ENCODE measurements at regions not wholly inside any gene's neighbourhood (a gene's known extent, or its start where the extent isn't known, plus 50 kb on each side); places are given as distances from the start of the nearest gene placed in this dataset.

GRCh38 chr5:174204535-174205313, 159.2 kb downstream of the NSG2 start:
- Mint-ChIP-seq H3K27me3 (ENCODE audit: low read depth) (no peaks in the 10 kb centered on the region), H3K27ac (no peak overlapping the region), H3K4me3 (no peak overlapping the region), H3K4me1 (ENCODE audit: low read depth) (no peaks in the 10 kb centered on the region), H3K9me3 (no peaks in the 10 kb centered on the region), H3K36me3 (ENCODE audit: low read depth) (no peaks in the 10 kb centered on the region)
- no peak for DNase-seq (ENCODE audit: low spot score)

- DNase-seq (ENCODE audit: low spot score) = no peak
- H3K4me3 Mint-ChIP-seq = no peak overlapping the region
- no peaks in the 10 kb centered on the region for H3K27me3 Mint-ChIP-seq (ENCODE audit: low read depth)
- H3K36me3 Mint-ChIP-seq (ENCODE audit: low read depth) = no peaks in the 10 kb centered on the region
- no peaks in the 10 kb centered on the region for H3K9me3 Mint-ChIP-seq
- no peaks in the 10 kb centered on the region for H3K4me1 Mint-ChIP-seq (ENCODE audit: low read depth)
- no peak overlapping the region for H3K27ac Mint-ChIP-seq
These were observed 160.4 kb downstream of the NSG2 start for GRCh38 chr5:174205939-174206338.

- no peak overlapping the region for H3K4me3 Mint-ChIP-seq
- H3K27ac Mint-ChIP-seq = no peak overlapping the region
These were observed 165.2 kb downstream of the NSG2 start for GRCh38 chr5:174210596-174211276.

DNA sequence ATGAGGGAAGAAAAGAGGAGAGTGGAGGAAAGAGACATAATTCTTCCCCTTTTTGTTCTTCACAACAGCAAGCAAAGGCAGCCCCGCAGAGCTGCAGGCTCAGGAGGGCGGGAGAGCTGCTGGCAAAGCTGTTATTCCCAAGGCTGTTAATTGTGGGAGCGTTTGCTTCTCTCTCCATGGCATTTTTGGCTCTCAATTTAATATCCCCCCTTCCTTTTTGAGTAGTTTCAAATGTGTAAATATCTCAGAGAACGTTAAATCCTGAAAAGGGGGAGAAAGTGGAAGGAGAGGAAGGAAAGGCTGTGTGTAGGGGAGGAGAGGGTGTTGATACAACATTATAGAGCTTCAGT, 165.7 kb downstream of the NSG2 start:
- H3K27ac Mint-ChIP-seq = no peak overlapping the region
- H3K4me3 Mint-ChIP-seq = no peak overlapping the region
- no peaks in the 10 kb centered on the region for H3K36me3 Mint-ChIP-seq (ENCODE audit: low read depth)
- H3K27me3 Mint-ChIP-seq (ENCODE audit: low read depth) = no peaks in the 10 kb centered on the region
- no peaks in the 10 kb centered on the region for H3K9me3 Mint-ChIP-seq
- DNase-seq (ENCODE audit: low spot score) = no peak
- no peaks in the 10 kb centered on the region for H3K4me1 Mint-ChIP-seq (ENCODE audit: low read depth)

More at GRCh38 chr5:174210596-174211276, 165.2 kb downstream of the NSG2 start:
- H3K4me1 Mint-ChIP-seq (ENCODE audit: low read depth) = no peaks in the 10 kb centered on the region
- H3K9me3 Mint-ChIP-seq = no peaks in the 10 kb centered on the region
- H3K27me3 Mint-ChIP-seq (ENCODE audit: low read depth) = no peaks in the 10 kb centered on the region
- no peaks in the 10 kb centered on the region for H3K36me3 Mint-ChIP-seq (ENCODE audit: low read depth)
- no peak for DNase-seq (ENCODE audit: low spot score)

DNA sequence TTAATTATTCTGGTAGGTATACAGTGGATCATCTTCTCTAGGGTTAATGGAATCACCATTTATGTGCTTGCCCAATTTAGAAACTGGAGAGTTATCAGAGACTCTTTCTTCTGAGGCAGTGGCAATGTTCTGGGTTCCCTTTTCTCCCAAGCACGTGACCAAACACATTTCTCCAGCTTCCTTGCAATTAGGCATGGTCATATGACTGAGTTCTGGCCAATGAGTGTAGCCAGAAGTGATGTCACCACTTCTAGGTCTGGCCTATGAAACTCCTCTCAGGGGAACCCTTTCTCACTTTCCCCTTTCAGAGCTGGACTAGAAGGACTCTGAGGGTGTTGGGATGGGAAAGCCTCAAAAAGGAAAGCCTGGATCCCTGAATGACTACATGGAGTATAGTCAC, 172.0 kb downstream of the NSG2 start:
- no peak for DNase-seq (ENCODE audit: low spot score)
- no peaks in the 10 kb centered on the region for H3K27me3 Mint-ChIP-seq (ENCODE audit: low read depth)
- no peak overlapping the region for H3K4me3 Mint-ChIP-seq
- no peaks in the 10 kb centered on the region for H3K9me3 Mint-ChIP-seq
- H3K27ac Mint-ChIP-seq = no peak overlapping the region
- no peaks in the 10 kb centered on the region for H3K36me3 Mint-ChIP-seq (ENCODE audit: low read depth)
- no peaks in the 10 kb centered on the region for H3K4me1 Mint-ChIP-seq (ENCODE audit: low read depth)

DNA sequence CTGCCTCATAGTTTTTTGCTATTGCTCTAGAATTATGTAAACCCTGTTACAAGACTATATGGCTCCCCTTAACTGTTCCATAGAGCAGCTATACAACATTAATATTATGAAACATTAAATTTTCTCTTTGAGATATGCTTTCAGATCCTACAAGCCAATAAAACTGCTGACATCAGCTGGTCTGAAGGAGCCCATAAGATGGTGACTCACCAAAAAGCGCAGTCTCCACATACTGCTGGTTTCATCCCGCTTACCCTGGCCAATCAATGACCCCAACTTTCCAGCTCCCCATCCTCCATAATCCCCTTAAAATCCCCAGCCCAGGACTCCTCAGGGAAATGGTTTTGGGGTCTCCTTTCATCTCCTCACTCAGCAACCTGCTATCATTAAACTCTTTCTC, 172.7 kb downstream of the NSG2 start:
- Mint-ChIP-seq H3K4me3 (no peak overlapping the region), H3K36me3 (ENCODE audit: low read depth) (no peaks in the 10 kb centered on the region), H3K4me1 (ENCODE audit: low read depth) (no peaks in the 10 kb centered on the region), H3K9me3 (no peaks in the 10 kb centered on the region), H3K27me3 (ENCODE audit: low read depth) (no peaks in the 10 kb centered on the region), H3K27ac (no peak overlapping the region)
- no peak for DNase-seq (ENCODE audit: low spot score)

DNA sequence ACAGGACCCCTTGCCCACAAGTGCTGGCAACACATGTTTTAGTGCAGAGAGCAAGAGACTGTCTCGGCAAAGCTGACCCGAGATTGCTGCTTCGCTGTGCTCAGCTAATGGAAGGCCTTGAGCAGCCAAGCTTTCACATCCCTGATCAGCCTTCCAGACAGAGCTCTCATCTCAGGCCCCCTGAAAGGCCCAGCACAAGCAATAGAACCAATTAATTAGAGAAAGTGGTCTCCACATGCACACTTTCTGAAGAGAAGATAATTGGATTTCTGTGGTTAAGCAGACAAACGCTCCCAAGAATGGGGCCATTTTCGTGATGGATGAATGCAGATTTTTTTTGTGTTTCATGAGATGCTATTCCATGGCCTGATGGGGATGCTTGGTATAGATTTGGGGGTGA, 174.9 kb downstream of the NSG2 start:
- H3K9me3 Mint-ChIP-seq = no peaks in the 10 kb centered on the region
- no peaks in the 10 kb centered on the region for H3K4me1 Mint-ChIP-seq (ENCODE audit: low read depth)
- H3K27me3 Mint-ChIP-seq (ENCODE audit: low read depth) = no peaks in the 10 kb centered on the region
- no peaks in the 10 kb centered on the region for H3K36me3 Mint-ChIP-seq (ENCODE audit: low read depth)
- DNase-seq (ENCODE audit: low spot score) = no peak
- no peak overlapping the region for H3K4me3 Mint-ChIP-seq
- H3K27ac Mint-ChIP-seq = no peak overlapping the region

DNA sequence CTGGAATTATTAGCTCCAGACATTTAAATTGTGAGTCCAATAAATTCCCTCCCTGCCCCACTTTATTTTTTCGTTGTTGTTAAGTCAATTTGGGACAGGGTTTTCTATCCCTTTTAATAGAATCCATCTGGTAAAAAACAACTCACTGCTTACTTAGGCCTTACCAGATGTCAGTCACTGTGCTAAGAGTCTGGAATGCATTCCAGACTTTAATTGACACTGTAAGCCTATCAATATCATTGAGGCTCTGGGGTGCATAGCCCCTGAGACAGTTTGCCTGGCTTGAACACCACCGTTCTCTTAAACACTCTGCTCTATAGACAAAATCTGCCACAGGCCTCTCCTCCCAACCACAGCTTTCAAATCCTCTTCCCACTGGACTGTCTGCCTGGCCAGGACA, 175.9 kb downstream of the NSG2 start:
- Mint-ChIP-seq H3K4me1 (ENCODE audit: low read depth) (no peaks in the 10 kb centered on the region), H3K9me3 (no peaks in the 10 kb centered on the region), H3K27ac (no peak overlapping the region), H3K4me3 (no peak overlapping the region), H3K36me3 (ENCODE audit: low read depth) (no peaks in the 10 kb centered on the region), H3K27me3 (ENCODE audit: low read depth) (no peaks in the 10 kb centered on the region)
- no peak for DNase-seq (ENCODE audit: low spot score)

DNA sequence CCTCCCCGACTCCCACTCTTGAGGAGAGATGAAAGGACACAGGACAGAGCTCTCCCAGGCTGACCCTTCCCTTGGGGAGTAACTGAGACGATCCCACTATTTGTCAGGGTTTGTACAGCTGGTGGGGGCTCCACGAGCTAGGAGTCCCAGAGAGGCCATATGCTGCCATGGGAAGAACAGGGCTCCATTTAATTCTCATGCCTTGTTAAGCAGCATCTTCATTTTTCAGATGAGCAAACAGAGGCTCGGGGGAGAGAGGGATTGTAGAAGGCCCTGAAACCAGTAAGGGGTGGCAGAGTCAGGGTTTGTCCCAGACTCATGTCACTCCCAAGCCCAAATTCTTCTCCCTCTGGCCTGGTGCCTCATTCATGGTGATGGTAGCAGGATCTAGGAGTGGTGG, 176.4 kb downstream of the NSG2 start:
- no peak overlapping the region for H3K4me3 Mint-ChIP-seq
- H3K27ac Mint-ChIP-seq = no peak overlapping the region

DNA sequence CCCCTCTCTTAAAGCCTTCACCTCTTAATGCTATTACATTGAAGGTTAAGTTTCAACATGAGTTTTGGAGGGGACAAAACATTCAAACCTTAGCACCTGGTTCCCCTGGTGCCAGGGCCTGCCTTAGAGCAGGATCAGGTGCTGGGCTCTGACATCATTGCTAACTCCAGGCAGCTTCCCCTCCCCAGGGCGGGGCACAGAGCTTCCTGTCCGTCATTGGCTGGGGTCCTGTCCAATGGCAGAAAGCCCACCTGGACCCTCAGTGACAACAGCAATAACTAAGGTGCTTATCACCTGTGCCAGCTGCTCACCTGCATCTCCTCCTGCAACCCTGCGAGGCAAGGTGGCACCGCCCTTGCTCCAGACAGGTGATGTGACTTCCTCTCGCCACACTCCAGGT, 177.4 kb downstream of the NSG2 start:
- H3K4me3 Mint-ChIP-seq = no peak overlapping the region
- H3K9me3 Mint-ChIP-seq = no peaks in the 10 kb centered on the region
- H3K36me3 Mint-ChIP-seq (ENCODE audit: low read depth) = no peaks in the 10 kb centered on the region
- H3K27me3 Mint-ChIP-seq (ENCODE audit: low read depth) = no peaks in the 10 kb centered on the region
- DNase-seq (ENCODE audit: low spot score) = no peak
- H3K4me1 Mint-ChIP-seq (ENCODE audit: low read depth) = no peaks in the 10 kb centered on the region
- H3K27ac Mint-ChIP-seq = no peak overlapping the region

More for the DNA sequence above, 176.4 kb downstream of the NSG2 start:
- Mint-ChIP-seq H3K4me1 (ENCODE audit: low read depth) (no peaks in the 10 kb centered on the region), H3K9me3 (no peaks in the 10 kb centered on the region), H3K36me3 (ENCODE audit: low read depth) (no peaks in the 10 kb centered on the region), H3K27me3 (ENCODE audit: low read depth) (no peaks in the 10 kb centered on the region)
- DNase-seq (ENCODE audit: low spot score) = no peak

DNA sequence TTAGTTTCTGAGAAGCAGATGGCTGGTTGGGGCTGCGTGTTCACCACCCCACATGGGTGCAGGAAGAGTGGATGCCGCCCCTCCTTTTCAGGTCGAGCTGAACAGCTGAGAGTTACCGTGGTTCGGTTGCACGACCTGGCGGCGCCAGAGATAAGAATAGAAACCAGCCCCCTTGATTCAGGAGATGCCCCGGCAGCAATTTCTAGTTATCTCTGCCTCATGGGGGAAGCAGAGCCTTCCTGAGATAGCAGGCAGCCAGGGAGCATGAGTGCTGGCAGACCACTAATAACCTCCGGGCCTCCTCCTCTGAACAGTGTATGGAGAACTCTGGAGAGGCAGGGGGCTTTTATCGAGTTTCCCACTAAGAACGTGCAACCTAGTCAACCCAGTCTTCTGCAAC, 177.8 kb downstream of the NSG2 start:
- no peaks in the 10 kb centered on the region for H3K27me3 Mint-ChIP-seq (ENCODE audit: low read depth)
- H3K4me1 Mint-ChIP-seq (ENCODE audit: low read depth) = no peaks in the 10 kb centered on the region
- no peak for DNase-seq (ENCODE audit: low spot score)

GRCh38 chr5:174229068-174229467, 183.6 kb downstream of the NSG2 start:
- H3K4me1 Mint-ChIP-seq (ENCODE audit: low read depth) = no peaks in the 10 kb centered on the region
- H3K9me3 Mint-ChIP-seq = no peaks in the 10 kb centered on the region
- no peak overlapping the region for H3K4me3 Mint-ChIP-seq
- H3K27me3 Mint-ChIP-seq (ENCODE audit: low read depth) = no peaks in the 10 kb centered on the region
- no peaks in the 10 kb centered on the region for H3K36me3 Mint-ChIP-seq (ENCODE audit: low read depth)
- no peak for DNase-seq (ENCODE audit: low spot score)
- H3K27ac Mint-ChIP-seq = no peak overlapping the region

More for the DNA sequence above, 177.8 kb downstream of the NSG2 start:
- Mint-ChIP-seq H3K9me3 (no peaks in the 10 kb centered on the region), H3K4me3 (no peak overlapping the region), H3K36me3 (ENCODE audit: low read depth) (no peaks in the 10 kb centered on the region), H3K27ac (no peak overlapping the region)

DNA sequence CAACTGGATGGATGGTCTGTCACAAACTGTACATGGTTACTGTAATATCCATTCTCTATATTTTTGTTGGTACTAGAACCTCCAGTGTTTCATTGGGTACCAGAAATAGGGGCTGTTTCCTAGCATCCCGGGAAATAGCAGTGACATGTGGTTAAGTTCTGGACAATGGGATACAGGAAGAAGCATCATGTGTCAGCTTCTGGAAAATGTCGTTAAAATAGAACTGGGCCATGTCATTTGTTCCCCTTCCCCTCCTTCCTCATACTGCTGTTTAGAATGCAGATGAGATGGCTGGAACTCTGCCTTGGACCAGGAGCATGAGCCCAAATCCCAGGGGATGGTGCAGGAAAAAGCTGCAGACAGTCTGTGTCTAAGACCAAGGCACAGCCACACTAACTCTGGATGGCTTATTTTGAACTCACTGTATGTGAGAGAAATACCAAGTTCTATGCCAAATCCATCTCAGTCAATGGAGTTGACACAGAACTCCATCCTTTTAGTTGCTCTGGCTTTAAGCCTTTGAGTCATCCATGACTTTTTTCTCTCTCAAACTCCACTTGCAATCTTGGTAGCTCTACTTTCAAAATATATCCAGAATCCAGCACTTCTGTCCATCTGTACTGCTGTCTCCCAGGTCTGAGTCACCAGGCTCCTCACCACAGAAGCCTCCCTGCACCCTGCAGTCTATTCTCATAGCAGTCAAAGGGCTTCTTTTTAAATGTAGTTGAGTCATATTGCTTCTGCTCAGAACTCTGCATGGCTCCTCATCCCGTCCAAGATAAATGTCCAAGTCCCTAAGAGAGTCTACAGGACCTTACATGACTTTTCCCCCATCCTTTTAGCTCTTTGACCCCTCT, 184.2 kb downstream of the NSG2 start:
- H3K27ac Mint-ChIP-seq = no peak overlapping the region
- no peaks in the 10 kb centered on the region for H3K36me3 Mint-ChIP-seq (ENCODE audit: low read depth)
- no peak overlapping the region for H3K4me3 Mint-ChIP-seq
- no peak for DNase-seq (ENCODE audit: low spot score)
- no peaks in the 10 kb centered on the region for H3K4me1 Mint-ChIP-seq (ENCODE audit: low read depth)
- no peaks in the 10 kb centered on the region for H3K9me3 Mint-ChIP-seq
- no peaks in the 10 kb centered on the region for H3K27me3 Mint-ChIP-seq (ENCODE audit: low read depth)

GRCh38 chr5:174231956-174232487, 186.5 kb downstream of the NSG2 start:
- Mint-ChIP-seq H3K27ac (peak overlapping the region; percentile 3), H3K9me3 (no peaks in the 10 kb centered on the region), H3K4me3 (no peak overlapping the region), H3K4me1 (ENCODE audit: low read depth) (no peaks in the 10 kb centered on the region), H3K36me3 (ENCODE audit: low read depth) (no peaks in the 10 kb centered on the region), H3K27me3 (ENCODE audit: low read depth) (no peaks in the 10 kb centered on the region)
- no peak for DNase-seq (ENCODE audit: low spot score)
